Nephron progenitor cell (in vitro differentiated cells): ENCODE measurements at regions not wholly inside any gene's neighbourhood (a gene's known extent, or its start where the extent isn't known, plus 50 kb on each side); places are given as distances from the start of the nearest gene placed in this dataset.

Experiments used
- DNase-seq: peaks from one replicate; pipeline ENCODE4 v3.0.0; 2021
- H3K27ac Mint-ChIP-seq: 2 replicates; pipeline ENCODE4 v1.8.0; 2021; ENCODE audit warnings: mild to moderate bottlenecking, moderate library complexity, mixed read lengths
- H3K27me3 Mint-ChIP-seq: 2 replicates; pipeline ENCODE4 v1.8.0; 2021; ENCODE audit warnings: mild to moderate bottlenecking, low read depth, mixed read lengths; ENCODE audit not compliant: poor library complexity
- H3K36me3 Mint-ChIP-seq: 2 replicates; pipeline ENCODE4 v1.8.0; 2021; ENCODE audit warnings: low read depth, mixed read lengths
- H3K4me1 Mint-ChIP-seq: 2 replicates; pipeline ENCODE4 v1.8.0; 2021; ENCODE audit warnings: mixed read lengths
- H3K4me3 Mint-ChIP-seq: 2 replicates; pipeline ENCODE4 v1.8.0; 2021; ENCODE audit warnings: mild to moderate bottlenecking, moderate library complexity, mixed read lengths
- H3K9me3 Mint-ChIP-seq: 2 replicates; pipeline ENCODE4 v1.8.0; 2021; ENCODE audit warnings: mild to moderate bottlenecking, moderate library complexity, mixed read lengths
- TF ChIP-seq, protein P1 (sequence below): fragments of 200-600 bp; sonication (generic); IDR thresholded peaks from 2 replicates; pipeline ENCODE4 v1.5.0; 2021; ENCODE audit warnings: antibody characterized with exemption

DNA sequence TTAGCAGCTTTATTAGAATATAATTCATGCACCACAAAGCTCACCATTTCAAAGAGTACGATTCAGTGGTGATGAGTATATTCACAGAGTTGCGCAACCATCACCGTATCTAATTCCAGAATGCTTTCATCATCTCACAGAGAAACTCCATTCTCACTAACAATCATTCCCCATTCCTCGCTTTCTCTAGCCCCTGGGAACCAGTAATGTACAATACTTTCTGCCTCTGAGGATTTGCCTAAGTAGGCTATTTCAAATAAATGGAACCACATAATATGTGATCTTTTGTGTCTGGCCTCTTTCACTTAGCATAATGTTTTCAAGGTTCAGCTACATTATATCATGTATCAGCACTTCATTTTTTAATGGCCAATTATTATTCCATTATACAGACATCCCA lies 145.1 kb upstream of the ADAMTS16 start:
- no peak for DNase-seq
- H3K36me3 Mint-ChIP-seq = no peaks in the 10 kb centered on the region
- H3K27ac Mint-ChIP-seq = no peak overlapping the region
- peaks cover 4% of the 10 kb centered on the region for H3K9me3 Mint-ChIP-seq
- H3K27me3 Mint-ChIP-seq = peaks cover 6% of the 10 kb centered on the region
- H3K4me1 Mint-ChIP-seq = no peaks in the 10 kb centered on the region
- no peak overlapping the region for H3K4me3 Mint-ChIP-seq
- TF ChIP-seq, protein P1, sequence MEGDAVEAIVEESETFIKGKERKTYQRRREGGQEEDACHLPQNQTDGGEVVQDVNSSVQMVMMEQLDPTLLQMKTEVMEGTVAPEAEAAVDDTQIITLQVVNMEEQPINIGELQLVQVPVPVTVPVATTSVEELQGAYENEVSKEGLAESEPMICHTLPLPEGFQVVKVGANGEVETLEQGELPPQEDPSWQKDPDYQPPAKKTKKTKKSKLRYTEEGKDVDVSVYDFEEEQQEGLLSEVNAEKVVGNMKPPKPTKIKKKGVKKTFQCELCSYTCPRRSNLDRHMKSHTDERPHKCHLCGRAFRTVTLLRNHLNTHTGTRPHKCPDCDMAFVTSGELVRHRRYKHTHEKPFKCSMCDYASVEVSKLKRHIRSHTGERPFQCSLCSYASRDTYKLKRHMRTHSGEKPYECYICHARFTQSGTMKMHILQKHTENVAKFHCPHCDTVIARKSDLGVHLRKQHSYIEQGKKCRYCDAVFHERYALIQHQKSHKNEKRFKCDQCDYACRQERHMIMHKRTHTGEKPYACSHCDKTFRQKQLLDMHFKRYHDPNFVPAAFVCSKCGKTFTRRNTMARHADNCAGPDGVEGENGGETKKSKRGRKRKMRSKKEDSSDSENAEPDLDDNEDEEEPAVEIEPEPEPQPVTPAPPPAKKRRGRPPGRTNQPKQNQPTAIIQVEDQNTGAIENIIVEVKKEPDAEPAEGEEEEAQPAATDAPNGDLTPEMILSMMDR = no peak

DNA sequence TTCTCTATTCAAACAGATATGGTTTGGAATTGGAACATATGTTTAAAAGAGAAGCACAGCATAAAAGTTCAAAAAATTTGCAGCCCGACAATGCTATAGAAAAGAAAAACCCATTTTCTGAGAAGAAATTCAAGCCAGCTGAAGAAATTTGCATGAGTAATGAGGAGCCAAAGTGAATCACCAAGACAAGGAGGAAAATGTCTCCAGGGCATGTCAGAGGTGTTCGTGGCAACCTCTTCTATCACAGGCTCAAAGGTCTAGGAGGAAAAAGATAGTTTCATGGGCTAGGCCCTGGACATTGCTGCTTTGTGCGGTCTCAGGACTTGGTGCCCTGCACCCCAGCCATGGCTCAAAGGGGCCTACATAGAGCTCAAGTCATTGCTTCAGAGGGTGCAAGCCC lies 134.8 kb upstream of the ADAMTS16 start:
- Mint-ChIP-seq H3K4me1 (no peaks in the 10 kb centered on the region), H3K27me3 (peaks cover 18% of the 10 kb centered on the region), H3K27ac (no peak overlapping the region), H3K4me3 (no peak overlapping the region), H3K36me3 (no peaks in the 10 kb centered on the region), H3K9me3 (peaks cover 2% of the 10 kb centered on the region)
- TF ChIP-seq, protein P1 = no peak
- DNase-seq = no peak

DNA sequence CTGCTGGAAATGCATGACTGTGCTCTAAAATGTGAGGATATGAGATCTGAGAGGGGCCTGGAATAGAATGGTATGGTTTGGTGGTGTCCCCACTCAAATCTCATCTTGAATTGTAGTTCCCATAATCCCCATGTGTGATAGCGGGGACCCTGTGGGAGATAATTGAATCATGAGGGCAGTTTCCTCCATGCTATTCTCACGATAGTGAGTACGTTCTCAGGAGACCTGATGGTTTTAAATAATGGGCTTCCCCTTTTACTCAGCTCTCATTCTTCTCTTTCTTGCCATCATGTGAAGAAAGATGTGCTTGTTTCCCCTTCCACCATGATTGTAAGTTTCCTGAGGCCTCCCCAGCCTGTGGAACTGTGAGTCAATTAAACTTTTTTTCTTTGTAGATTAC lies 133.6 kb upstream of the ADAMTS16 start:
- Mint-ChIP-seq H3K36me3 (no peaks in the 10 kb centered on the region), H3K9me3 (no peaks in the 10 kb centered on the region), H3K4me1 (no peaks in the 10 kb centered on the region), H3K27me3 (peaks cover 14% of the 10 kb centered on the region), H3K27ac (no peak overlapping the region), H3K4me3 (no peak overlapping the region)
- TF ChIP-seq, protein P1 = no peak
- no peak for DNase-seq

DNA sequence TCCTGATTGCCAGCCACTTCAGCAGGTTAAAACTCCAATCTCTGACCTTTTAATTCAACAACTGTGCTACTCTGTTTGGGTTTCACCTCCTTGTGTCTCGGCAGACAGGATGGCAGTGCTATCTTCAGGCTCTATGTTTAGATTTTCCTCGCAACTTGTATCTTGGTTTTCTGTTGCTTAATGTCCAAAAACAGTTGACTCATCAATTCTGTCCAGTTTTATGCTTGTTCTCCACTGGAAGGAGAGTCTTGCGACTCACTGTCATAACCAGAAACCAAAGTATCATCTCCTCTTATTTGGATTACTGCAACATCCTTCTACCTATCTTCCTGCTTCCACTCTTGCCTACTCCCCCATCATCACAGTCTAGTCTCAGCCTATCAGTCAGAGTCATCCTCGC lies 130.9 kb upstream of the ADAMTS16 start:
- Mint-ChIP-seq H3K9me3 (no peaks in the 10 kb centered on the region), H3K4me1 (no peaks in the 10 kb centered on the region), H3K4me3 (no peak overlapping the region), H3K27me3 (peaks cover 12% of the 10 kb centered on the region), H3K36me3 (no peaks in the 10 kb centered on the region), H3K27ac (no peak overlapping the region)
- no peak for DNase-seq
- TF ChIP-seq, protein P1 = no peak

DNA sequence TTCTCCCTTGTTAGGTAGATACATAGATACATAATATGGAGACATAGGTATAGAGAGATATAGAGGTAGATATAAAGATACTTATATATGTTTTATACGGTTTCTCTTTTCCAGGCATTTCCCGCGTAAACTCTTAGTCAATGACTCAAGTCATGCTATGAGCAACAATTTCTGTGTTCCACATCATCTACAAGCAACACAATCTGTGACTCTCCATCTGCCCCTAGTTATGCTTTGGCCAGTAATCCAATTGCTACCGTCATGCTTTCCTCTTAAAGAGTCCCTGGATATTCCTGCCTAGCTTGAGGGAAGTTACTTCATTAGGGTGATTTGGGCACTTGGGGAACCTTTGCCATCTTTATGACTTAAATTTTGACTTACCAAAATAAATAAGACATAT lies 129.0 kb upstream of the ADAMTS16 start:
- TF ChIP-seq, protein P1 = no peak
- DNase-seq = no peak
- Mint-ChIP-seq H3K4me1 (peaks cover 9% of the 10 kb centered on the region), H3K4me3 (no peak overlapping the region), H3K27ac (no peak overlapping the region), H3K36me3 (no peaks in the 10 kb centered on the region), H3K27me3 (peaks cover 8% of the 10 kb centered on the region), H3K9me3 (no peaks in the 10 kb centered on the region)

DNA sequence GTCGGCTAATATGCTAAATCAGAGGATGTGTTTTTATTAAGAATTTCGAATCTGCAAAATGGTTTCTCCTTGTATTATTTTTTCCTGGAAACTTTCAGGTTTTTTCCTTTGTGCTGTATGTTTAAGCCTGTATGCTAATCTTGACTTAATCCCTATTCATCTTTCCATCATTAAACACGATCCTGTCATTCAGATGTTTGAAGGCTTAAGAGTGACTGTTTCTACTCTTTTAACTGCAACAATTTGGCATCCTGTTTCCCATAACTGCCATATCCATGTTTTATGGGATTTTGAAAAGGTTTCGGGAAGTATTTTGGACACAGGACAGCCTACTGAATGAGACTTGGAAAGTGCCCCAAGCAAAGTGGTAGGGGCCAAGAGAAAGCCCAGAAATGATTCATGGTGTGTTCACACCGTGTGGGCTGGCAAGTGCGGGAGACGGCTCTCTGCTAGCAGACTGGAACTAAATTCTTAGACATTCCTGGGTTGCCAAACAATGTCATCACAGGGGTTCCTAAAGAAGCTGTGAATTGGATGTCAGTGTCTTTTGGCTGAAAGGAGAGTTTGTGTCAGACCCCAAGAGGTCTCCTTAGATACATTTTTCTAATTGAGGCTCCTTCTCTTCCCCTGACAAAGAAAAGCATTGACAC lies 125.4 kb upstream of the ADAMTS16 start:
- Mint-ChIP-seq H3K4me1 (peaks cover 9% of the 10 kb centered on the region), H3K9me3 (peaks cover 18% of the 10 kb centered on the region), H3K27me3 (peaks cover 8% of the 10 kb centered on the region), H3K4me3 (no peak overlapping the region), H3K36me3 (no peaks in the 10 kb centered on the region), H3K27ac (no peak overlapping the region)
- no peak for DNase-seq
- TF ChIP-seq, protein P1 = no peak
